Panc1 (cell line): ENCODE measurements at regions not wholly inside any gene's neighbourhood (a gene's known extent, or its start where the extent isn't known, plus 50 kb on each side); places are given as distances from the start of the nearest gene placed in this dataset.

Source experiments
- ATAC-seq: fragments of 200-7000 bp; cut with Tn5 transposase; 2 replicates; pipeline ENCODE4 v1.9.1; 2020; ENCODE audit warnings: mild to moderate bottlenecking, moderate library complexity
- BruUV-seq: library from RNA; stranded (reverse); fragments of 400-500 nt; replicated peaks from 2 replicates; lab custom pipeline; 2021; lab: Mats Ljungman, UMichigan
- CTCF ChIA-PET: fragments of 300-600 bp; sonication (Branson Sonifier 250); formaldehyde crosslinking; loops from one replicate; lab custom pipeline; 2022; ENCODE audit warnings: antibody characterized with exemption; lab: Charles Lee
- POLR2A ChIA-PET: fragments of 300-600 bp; sonication (Branson Sonifier 250); formaldehyde crosslinking; loops from one replicate; lab custom pipeline; 2022; ENCODE audit warnings: antibody characterized with exemption; lab: Charles Lee
- DNase-seq: peaks from one replicate; pipeline ENCODE4 v3.0.0-alpha.2; 2010; ENCODE audit warnings: low read depth, low spot score
- H3K27ac ChIP-seq: 2 replicates; pipeline ENCODE4 v1.5.1; 2011; ENCODE audit warnings: mild to moderate bottlenecking, low read length, inconsistent platforms
- H3K27me3 ChIP-seq: fragments of 200-500 bp; sonication (Bioruptor generic); 2 replicates; pipeline ENCODE4 v1.6.0; 2014; ENCODE audit warnings: low read length, inconsistent platforms; ENCODE audit not compliant: control insufficient read depth, insufficient read depth
- H3K36me3 ChIP-seq: fragments of 200-500 bp; sonication (Bioruptor generic); 2 replicates; pipeline ENCODE4 v1.5.1; 2014; ENCODE audit warnings: inconsistent platforms, mild to moderate bottlenecking, low read length, moderate library complexity; ENCODE audit not compliant: control insufficient read depth, insufficient read depth
- H3K4me1 ChIP-seq: 2 replicates; pipeline ENCODE4 v1.5.1; 2011; ENCODE audit warnings: inconsistent platforms, mild to moderate bottlenecking, low read length, moderate library complexity; ENCODE audit not compliant: control insufficient read depth, insufficient read depth
- H3K4me3 ChIP-seq, 2 experiments: 2 replicates each; pipeline ENCODE4 v1.5.1; 2011 to 2012; ENCODE audit warnings: low read depth in 2 of 2, low read length in 2 of 2, mild to moderate bottlenecking in 2 of 2, inconsistent platforms in 1 of 2, moderate library complexity in 1 of 2
- H3K9me3 ChIP-seq: fragments of 200-500 bp; sonication (Bioruptor generic); 2 replicates; pipeline ENCODE4 v1.5.1; 2014; ENCODE audit warnings: low read depth, mild to moderate bottlenecking, inconsistent platforms, low read length, moderate library complexity; ENCODE audit not compliant: control insufficient read depth, insufficient read depth
- POLR2AphosphoS5 ChIP-seq: IDR thresholded peaks from 2 replicates; pipeline ENCODE4 v1.6.1; 2012; ENCODE audit warnings: mild to moderate bottlenecking, low read depth, low read length, moderate library complexity
- SIN3A ChIP-seq: IDR thresholded peaks from 2 replicates; pipeline ENCODE4 v1.6.1; 2012; ENCODE audit warnings: low read depth, mild to moderate bottlenecking, low read length, moderate library complexity, borderline replicate concordance; ENCODE audit not compliant: insufficient read depth
- TCF7L2 ChIP-seq: IDR thresholded peaks from 2 replicates; pipeline ENCODE4 v1.6.1; 2011; ENCODE audit warnings: mild to moderate bottlenecking, low read depth, low read length, inconsistent platforms
- in situ Hi-C: cut with HindIII; loops from 2 replicates; pipeline ENCODE4 v1.10.0; 2016; ENCODE audit warnings: low sequenced_read_pairs, low pct_unique_long_range_greater_than_20kb
- intact Hi-C: fragments of 100-400 bp; cut with micrococcal nuclease; formaldehyde crosslinking; loops from one replicate; pipeline ENCODE4 v1.10.0; 2022; ENCODE audit not compliant: unreplicated experiment
- TF ChIP-seq, protein P1 (sequence below), 2 experiments: IDR thresholded peaks; 2 replicates each; pipeline ENCODE4 v1.6.1; 2011 to 2012; ENCODE audit warnings: low read depth in 2 of 2, control low read depth in 1 of 2, low read length in 1 of 2, mild to moderate bottlenecking in 1 of 2, moderate library complexity in 1 of 2; ENCODE audit not compliant: insufficient read depth in 1 of 2
- TF ChIP-seq, protein P2 (sequence below): fragments of 450-650 bp; IDR thresholded peaks from 2 replicates; pipeline ENCODE4 v1.5.1; 2017; ENCODE audit warnings: mild to moderate bottlenecking

DNA sequence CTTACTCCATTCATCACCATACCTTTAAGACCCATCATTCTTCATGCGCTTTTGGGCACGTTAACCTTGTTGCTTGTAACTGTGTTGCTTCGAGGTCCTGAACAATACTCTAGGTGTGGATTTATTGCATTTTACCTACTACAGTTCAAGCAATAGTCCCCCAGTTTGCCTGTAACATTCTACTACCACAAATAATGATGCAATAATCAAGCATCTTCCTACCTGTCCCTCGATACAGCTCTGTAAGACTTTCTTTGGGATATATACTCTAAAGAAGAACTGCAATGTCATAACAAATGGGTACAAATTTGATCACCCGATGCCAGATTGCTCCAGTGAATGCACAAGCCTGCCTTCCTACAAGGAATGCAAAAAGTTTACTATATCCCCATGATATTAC lies 1342.6 kb upstream of the GJE1 start:
- no peak overlapping the region for H3K27ac ChIP-seq
- H3K4me3 ChIP-seq, result no peak overlapping the region
- no peaks in the 10 kb centered on the region for H3K9me3 ChIP-seq
- ATAC-seq (no peak), DNase-seq (no peak)
- no peak for TF ChIP-seq TCF7L2
- TF ChIP-seq, protein P1, sequence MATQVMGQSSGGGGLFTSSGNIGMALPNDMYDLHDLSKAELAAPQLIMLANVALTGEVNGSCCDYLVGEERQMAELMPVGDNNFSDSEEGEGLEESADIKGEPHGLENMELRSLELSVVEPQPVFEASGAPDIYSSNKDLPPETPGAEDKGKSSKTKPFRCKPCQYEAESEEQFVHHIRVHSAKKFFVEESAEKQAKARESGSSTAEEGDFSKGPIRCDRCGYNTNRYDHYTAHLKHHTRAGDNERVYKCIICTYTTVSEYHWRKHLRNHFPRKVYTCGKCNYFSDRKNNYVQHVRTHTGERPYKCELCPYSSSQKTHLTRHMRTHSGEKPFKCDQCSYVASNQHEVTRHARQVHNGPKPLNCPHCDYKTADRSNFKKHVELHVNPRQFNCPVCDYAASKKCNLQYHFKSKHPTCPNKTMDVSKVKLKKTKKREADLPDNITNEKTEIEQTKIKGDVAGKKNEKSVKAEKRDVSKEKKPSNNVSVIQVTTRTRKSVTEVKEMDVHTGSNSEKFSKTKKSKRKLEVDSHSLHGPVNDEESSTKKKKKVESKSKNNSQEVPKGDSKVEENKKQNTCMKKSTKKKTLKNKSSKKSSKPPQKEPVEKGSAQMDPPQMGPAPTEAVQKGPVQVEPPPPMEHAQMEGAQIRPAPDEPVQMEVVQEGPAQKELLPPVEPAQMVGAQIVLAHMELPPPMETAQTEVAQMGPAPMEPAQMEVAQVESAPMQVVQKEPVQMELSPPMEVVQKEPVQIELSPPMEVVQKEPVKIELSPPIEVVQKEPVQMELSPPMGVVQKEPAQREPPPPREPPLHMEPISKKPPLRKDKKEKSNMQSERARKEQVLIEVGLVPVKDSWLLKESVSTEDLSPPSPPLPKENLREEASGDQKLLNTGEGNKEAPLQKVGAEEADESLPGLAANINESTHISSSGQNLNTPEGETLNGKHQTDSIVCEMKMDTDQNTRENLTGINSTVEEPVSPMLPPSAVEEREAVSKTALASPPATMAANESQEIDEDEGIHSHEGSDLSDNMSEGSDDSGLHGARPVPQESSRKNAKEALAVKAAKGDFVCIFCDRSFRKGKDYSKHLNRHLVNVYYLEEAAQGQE (IDR thresholded peaks at IDR 0.05; ENCODE audit: insufficient read depth in 1 of 2, low read depth in 2 of 2, low read length in 1 of 2), result no peak
- H3K4me1 ChIP-seq, result no peaks in the 10 kb centered on the region
- BruUV-seq, result no TSS peak
- intact Hi-C loops, result no loop called here
- in situ Hi-C loops, result no loop called here
- H3K27me3 ChIP-seq, result no peaks in the 10 kb centered on the region
- H3K36me3 ChIP-seq, result no peaks in the 10 kb centered on the region
- ChIA-PET CTCF (no interaction called here), POLR2A (no interaction called here)

DNA sequence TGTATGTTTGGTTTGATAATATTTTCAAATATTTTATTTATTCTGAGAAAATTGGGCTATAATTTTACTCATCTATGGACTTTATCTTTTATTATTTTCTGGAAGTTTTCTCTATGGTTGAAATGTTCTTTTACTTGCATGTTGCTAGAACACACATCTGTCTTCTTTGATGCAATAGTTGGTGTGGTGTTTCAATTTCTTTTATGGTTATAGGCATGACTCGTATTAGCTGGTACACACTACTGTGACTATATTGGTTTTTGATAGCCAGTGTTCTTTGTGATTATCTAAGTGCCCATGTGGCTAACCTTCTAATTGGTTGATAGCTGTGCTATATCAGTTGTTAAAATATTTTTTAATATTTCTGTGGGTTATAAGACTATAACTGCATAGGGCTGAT lies 1343.3 kb upstream of the GJE1 start:
- no peaks in the 10 kb centered on the region for H3K9me3 ChIP-seq
- no peak for DNase-seq
- CTCF ChIA-PET, result no interaction called here
- no peaks in the 10 kb centered on the region for H3K27me3 ChIP-seq
- no TSS peak for BruUV-seq
- no peak for ATAC-seq
- no peaks in the 10 kb centered on the region for H3K4me1 ChIP-seq
- no peak overlapping the region for H3K27ac ChIP-seq
- intact Hi-C loops, result no loop called here
- POLR2A ChIA-PET, result no interaction called here
- no peak overlapping the region for H3K4me3 ChIP-seq
- in situ Hi-C loops, result no loop called here
- TF ChIP-seq, protein P1 (IDR thresholded peaks at IDR 0.05; ENCODE audit: insufficient read depth in 1 of 2, low read depth in 2 of 2, low read length in 1 of 2), result no peak
- TF ChIP-seq, protein P2, sequence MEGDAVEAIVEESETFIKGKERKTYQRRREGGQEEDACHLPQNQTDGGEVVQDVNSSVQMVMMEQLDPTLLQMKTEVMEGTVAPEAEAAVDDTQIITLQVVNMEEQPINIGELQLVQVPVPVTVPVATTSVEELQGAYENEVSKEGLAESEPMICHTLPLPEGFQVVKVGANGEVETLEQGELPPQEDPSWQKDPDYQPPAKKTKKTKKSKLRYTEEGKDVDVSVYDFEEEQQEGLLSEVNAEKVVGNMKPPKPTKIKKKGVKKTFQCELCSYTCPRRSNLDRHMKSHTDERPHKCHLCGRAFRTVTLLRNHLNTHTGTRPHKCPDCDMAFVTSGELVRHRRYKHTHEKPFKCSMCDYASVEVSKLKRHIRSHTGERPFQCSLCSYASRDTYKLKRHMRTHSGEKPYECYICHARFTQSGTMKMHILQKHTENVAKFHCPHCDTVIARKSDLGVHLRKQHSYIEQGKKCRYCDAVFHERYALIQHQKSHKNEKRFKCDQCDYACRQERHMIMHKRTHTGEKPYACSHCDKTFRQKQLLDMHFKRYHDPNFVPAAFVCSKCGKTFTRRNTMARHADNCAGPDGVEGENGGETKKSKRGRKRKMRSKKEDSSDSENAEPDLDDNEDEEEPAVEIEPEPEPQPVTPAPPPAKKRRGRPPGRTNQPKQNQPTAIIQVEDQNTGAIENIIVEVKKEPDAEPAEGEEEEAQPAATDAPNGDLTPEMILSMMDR, result no peak
- TF ChIP-seq POLR2AphosphoS5, result no peak
- TF ChIP-seq TCF7L2, result no peak
- TF ChIP-seq SIN3A, result no peak
- H3K36me3 ChIP-seq, result no peaks in the 10 kb centered on the region
